ENCODE measurements at regions not wholly inside any gene's neighbourhood (a gene's known extent, or its start where the extent isn't known, plus 50 kb on each side); places are given as distances from the start of the nearest gene placed in this dataset.

GRCh38 chr1:147463022-147463421, 78.3 kb upstream of the BCL9 start:
- Histone ChIP-seq H3K9ac (ENCODE audit: low read depth, low read length) (no peak overlapping the region), H3K9me3 (ENCODE audit: insufficient read depth, low read depth, low read length) (peaks cover 3% of the 10 kb centered on the region; the same call in 1 of the 2 replicates), H3K27me3 (ENCODE audit: insufficient read depth, low read length) (no peaks in the 10 kb centered on the region), H3K4me1 (ENCODE audit: insufficient read depth, low read length) (no peaks in the 10 kb centered on the region), H3K4me3 (ENCODE audit: low read length) (no peak overlapping the region), H3K36me3 (ENCODE audit: insufficient read depth, low read length) (no peaks in the 10 kb centered on the region), H3K27ac (ENCODE audit: low read depth, low read length) (no peak overlapping the region)
- WGBS = 81% methylated on average over 2 of the region's 3 CpGs

GRCh38 chr1:147466543-147466942, 74.8 kb upstream of the BCL9 start:
- Histone ChIP-seq H3K27me3 (ENCODE audit: insufficient read depth, low read length) (no peaks in the 10 kb centered on the region), H3K36me3 (ENCODE audit: insufficient read depth, low read length) (no peaks in the 10 kb centered on the region), H3K9ac (ENCODE audit: low read depth, low read length) (no peak overlapping the region), H3K4me3 (ENCODE audit: low read length) (no peak overlapping the region), H3K4me1 (ENCODE audit: insufficient read depth, low read length) (no peaks in the 10 kb centered on the region), H3K9me3 (ENCODE audit: insufficient read depth, low read depth, low read length) (peaks cover 3% of the 10 kb centered on the region; the same call in 1 of the 2 replicates), H3K27ac (ENCODE audit: low read depth, low read length) (no peak overlapping the region)
- 79% methylated on average over 3 of the region's 3 CpGs for WGBS

GRCh38 chr1:147470079-147470478, 71.2 kb upstream of the BCL9 start:
- no peak overlapping the region for H3K9ac ChIP-seq (ENCODE audit: low read depth, low read length)
- peaks cover 3% of the 10 kb centered on the region; the same call in 1 of the 2 replicates for H3K9me3 ChIP-seq (ENCODE audit: insufficient read depth, low read depth, low read length)
- H3K27ac ChIP-seq (ENCODE audit: low read depth, low read length) = no peak overlapping the region
- no peaks in the 10 kb centered on the region for H3K27me3 ChIP-seq (ENCODE audit: insufficient read depth, low read length)
- no peak overlapping the region for H3K4me3 ChIP-seq (ENCODE audit: low read length)
- H3K36me3 ChIP-seq (ENCODE audit: insufficient read depth, low read length) = no peaks in the 10 kb centered on the region
- H3K4me1 ChIP-seq (ENCODE audit: insufficient read depth, low read length) = no peaks in the 10 kb centered on the region

- WGBS = 91% methylated on average over 1 of the region's 2 CpGs
- Histone ChIP-seq H3K9ac (ENCODE audit: low read depth, low read length) (no peak overlapping the region), H3K36me3 (ENCODE audit: insufficient read depth, low read length) (no peaks in the 10 kb centered on the region), H3K27ac (ENCODE audit: low read depth, low read length) (no peak overlapping the region), H3K9me3 (ENCODE audit: insufficient read depth, low read depth, low read length) (no peaks in the 10 kb centered on the region), H3K27me3 (ENCODE audit: insufficient read depth, low read length) (no peaks in the 10 kb centered on the region), H3K4me3 (ENCODE audit: low read length) (no peak overlapping the region), H3K4me1 (ENCODE audit: insufficient read depth, low read length) (no peaks in the 10 kb centered on the region)
Observed at GRCh38 chr1:147472489-147472888, 68.8 kb upstream of the BCL9 start.

- Histone ChIP-seq H3K36me3 (ENCODE audit: insufficient read depth, low read length) (no peaks in the 10 kb centered on the region), H3K27ac (ENCODE audit: low read depth, low read length) (no peak overlapping the region), H3K27me3 (ENCODE audit: insufficient read depth, low read length) (no peaks in the 10 kb centered on the region), H3K4me3 (ENCODE audit: low read length) (no peak overlapping the region), H3K9me3 (ENCODE audit: insufficient read depth, low read depth, low read length) (no peaks in the 10 kb centered on the region), H3K4me1 (ENCODE audit: insufficient read depth, low read length) (no peaks in the 10 kb centered on the region), H3K9ac (ENCODE audit: low read depth, low read length) (no peak overlapping the region)
- 72% methylated on average over 3 of the region's 5 CpGs for WGBS
Observed at GRCh38 chr1:147472966-147473732, 68.2 kb upstream of the BCL9 start.

GRCh38 chr1:147473733-147474049, 67.6 kb upstream of the BCL9 start:
- H3K36me3 ChIP-seq (ENCODE audit: insufficient read depth, low read length) = no peaks in the 10 kb centered on the region
- H3K4me1 ChIP-seq (ENCODE audit: insufficient read depth, low read length) = no peaks in the 10 kb centered on the region
- no peaks in the 10 kb centered on the region for H3K9me3 ChIP-seq (ENCODE audit: insufficient read depth, low read depth, low read length)
- no peak overlapping the region for H3K9ac ChIP-seq (ENCODE audit: low read depth, low read length)
- no peaks in the 10 kb centered on the region for H3K27me3 ChIP-seq (ENCODE audit: insufficient read depth, low read length)
- H3K4me3 ChIP-seq (ENCODE audit: low read length) = no peak overlapping the region
- H3K27ac ChIP-seq (ENCODE audit: low read depth, low read length) = no peak overlapping the region

- 100% methylated on average over 2 of the region's 3 CpGs for WGBS
- H3K9ac ChIP-seq (ENCODE audit: low read depth, low read length) = no peak overlapping the region
- H3K36me3 ChIP-seq (ENCODE audit: insufficient read depth, low read length) = no peaks in the 10 kb centered on the region
- no peaks in the 10 kb centered on the region for H3K27me3 ChIP-seq (ENCODE audit: insufficient read depth, low read length)
- no peaks in the 10 kb centered on the region for H3K4me1 ChIP-seq (ENCODE audit: insufficient read depth, low read length)
- H3K27ac ChIP-seq (ENCODE audit: low read depth, low read length) = no peak overlapping the region
- H3K9me3 ChIP-seq (ENCODE audit: insufficient read depth, low read depth, low read length) = no peaks in the 10 kb centered on the region
- H3K4me3 ChIP-seq (ENCODE audit: low read length) = no peak overlapping the region
Observed at GRCh38 chr1:147475488-147475887, 65.8 kb upstream of the BCL9 start.

GRCh38 chr1:147478521-147478920, 62.8 kb upstream of the BCL9 start:
- H3K9me3 ChIP-seq (ENCODE audit: insufficient read depth, low read depth, low read length) = no peaks in the 10 kb centered on the region

GRCh38 chr1:147479864-147480564, 61.3 kb upstream of the BCL9 start:
- Histone ChIP-seq H3K9me3 (ENCODE audit: insufficient read depth, low read depth, low read length) (no peaks in the 10 kb centered on the region), H3K27ac (ENCODE audit: low read depth, low read length) (no peak overlapping the region), H3K9ac (ENCODE audit: low read depth, low read length) (no peak overlapping the region), H3K36me3 (ENCODE audit: insufficient read depth, low read length) (no peaks in the 10 kb centered on the region), H3K4me1 (ENCODE audit: insufficient read depth, low read length) (no peaks in the 10 kb centered on the region), H3K27me3 (ENCODE audit: insufficient read depth, low read length) (no peaks in the 10 kb centered on the region), H3K4me3 (ENCODE audit: low read length) (no peak overlapping the region)
- 82% methylated on average over 3 of the region's 3 CpGs for WGBS

More at GRCh38 chr1:147478521-147478920, 62.8 kb upstream of the BCL9 start:
- H3K9ac ChIP-seq (ENCODE audit: low read depth, low read length) = no peak overlapping the region
- H3K27me3 ChIP-seq (ENCODE audit: insufficient read depth, low read length) = no peaks in the 10 kb centered on the region
- H3K27ac ChIP-seq (ENCODE audit: low read depth, low read length) = no peak overlapping the region
- H3K4me1 ChIP-seq (ENCODE audit: insufficient read depth, low read length) = no peaks in the 10 kb centered on the region
- H3K4me3 ChIP-seq (ENCODE audit: low read length) = no peak overlapping the region
- no peaks in the 10 kb centered on the region for H3K36me3 ChIP-seq (ENCODE audit: insufficient read depth, low read length)
- 85% methylated on average over 4 of the region's 4 CpGs for WGBS

GRCh38 chr1:147480565-147480935, 60.8 kb upstream of the BCL9 start:
- Histone ChIP-seq H3K9ac (ENCODE audit: low read depth, low read length) (no peak overlapping the region), H3K4me3 (ENCODE audit: low read length) (no peak overlapping the region), H3K36me3 (ENCODE audit: insufficient read depth, low read length) (no peaks in the 10 kb centered on the region), H3K9me3 (ENCODE audit: insufficient read depth, low read depth, low read length) (no peaks in the 10 kb centered on the region), H3K4me1 (ENCODE audit: insufficient read depth, low read length) (no peaks in the 10 kb centered on the region), H3K27ac (ENCODE audit: low read depth, low read length) (no peak overlapping the region), H3K27me3 (ENCODE audit: insufficient read depth, low read length) (no peaks in the 10 kb centered on the region)
- WGBS = 92% methylated on average over 2 of the region's 2 CpGs

- no peak overlapping the region for H3K9ac ChIP-seq (ENCODE audit: low read depth, low read length)
- H3K4me1 ChIP-seq (ENCODE audit: insufficient read depth, low read length) = no peaks in the 10 kb centered on the region
- no peaks in the 10 kb centered on the region for H3K36me3 ChIP-seq (ENCODE audit: insufficient read depth, low read length)
- WGBS = 78% methylated on average over 9 of the region's 9 CpGs
- no peak overlapping the region for H3K4me3 ChIP-seq (ENCODE audit: low read length)
- H3K27ac ChIP-seq (ENCODE audit: low read depth, low read length) = no peak overlapping the region
- no peaks in the 10 kb centered on the region for H3K27me3 ChIP-seq (ENCODE audit: insufficient read depth, low read length)
- H3K9me3 ChIP-seq (ENCODE audit: insufficient read depth, low read depth, low read length) = no peaks in the 10 kb centered on the region
Observed at GRCh38 chr1:147486876-147487656, 54.2 kb upstream of the BCL9 start.
